ENCODE measurements at regions not wholly inside any gene's neighbourhood (a gene's known extent, or its start where the extent isn't known, plus 50 kb on each side); places are given as distances from the start of the nearest gene placed in this dataset.

DNA sequence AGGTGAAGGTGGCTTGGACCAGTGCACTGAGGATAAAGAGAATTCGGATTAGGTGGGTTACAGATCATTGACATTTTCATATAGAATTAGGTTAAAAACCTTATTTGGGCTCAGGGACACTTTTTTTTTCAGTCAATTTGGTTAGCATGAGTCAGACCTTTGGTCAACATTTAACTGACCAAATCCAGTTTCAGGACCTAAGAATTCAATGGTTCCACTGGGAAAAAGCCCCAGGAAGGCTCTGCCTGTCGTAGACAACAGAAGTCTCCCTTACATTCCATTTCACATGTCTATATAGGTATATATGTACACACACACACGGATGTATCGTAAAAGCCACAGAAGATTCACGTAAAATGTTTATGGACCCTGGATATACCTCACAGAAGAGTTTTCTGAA lies 184.2 kb upstream of the RREB1 start:
- Histone ChIP-seq H3K36me3 (ENCODE audit: control insufficient read depth, insufficient read depth, low read length) (no peaks in the 10 kb centered on the region), H3K4me3 (ENCODE audit: low read depth, low read length) (no peak overlapping the region), H3K27me3 (ENCODE audit: control insufficient read depth, insufficient read depth, low read length) (no peaks in the 10 kb centered on the region), H3K4me1 (ENCODE audit: control insufficient read depth, insufficient read depth, low read length) (no peaks in the 10 kb centered on the region), H3K27ac (ENCODE audit: low read depth, low read length) (no peak overlapping the region), H3K9me3 (ENCODE audit: control insufficient read depth, insufficient read depth, low read length) (no peaks in the 10 kb centered on the region)
- DNase-seq (ENCODE audit: low read depth in 4 of 6, low spot score in 6 of 6) = no peak
- 100% methylated on average over 1 of the region's 5 CpGs for WGBS (ENCODE audit: insufficient coverage)

DNA sequence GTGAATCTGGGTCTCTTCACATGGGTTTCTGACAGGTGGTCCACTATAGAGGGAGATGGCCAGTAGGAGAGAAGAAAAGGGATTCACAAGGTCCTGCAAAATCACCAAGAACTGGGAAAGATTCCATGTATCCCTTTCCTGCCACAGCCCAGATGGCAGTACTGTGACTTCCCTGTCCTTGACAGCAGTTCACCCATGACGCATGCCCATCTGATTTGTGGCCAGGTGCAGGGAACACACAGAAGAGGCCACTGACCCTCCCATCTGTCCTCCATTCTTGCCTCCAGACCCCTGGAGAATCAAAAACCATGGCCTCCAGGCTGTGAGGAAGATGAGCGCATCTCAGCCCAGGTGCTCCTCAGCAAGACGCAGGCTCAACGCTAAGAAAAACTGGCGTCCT lies 183.1 kb upstream of the RREB1 start:
- H3K4me1 ChIP-seq (ENCODE audit: control insufficient read depth, insufficient read depth, low read length) = no peaks in the 10 kb centered on the region
- WGBS (ENCODE audit: insufficient coverage) = 97% methylated on average over 5 of the region's 5 CpGs
- no peak for DNase-seq (ENCODE audit: low read depth in 4 of 6, low spot score in 6 of 6)

DNA sequence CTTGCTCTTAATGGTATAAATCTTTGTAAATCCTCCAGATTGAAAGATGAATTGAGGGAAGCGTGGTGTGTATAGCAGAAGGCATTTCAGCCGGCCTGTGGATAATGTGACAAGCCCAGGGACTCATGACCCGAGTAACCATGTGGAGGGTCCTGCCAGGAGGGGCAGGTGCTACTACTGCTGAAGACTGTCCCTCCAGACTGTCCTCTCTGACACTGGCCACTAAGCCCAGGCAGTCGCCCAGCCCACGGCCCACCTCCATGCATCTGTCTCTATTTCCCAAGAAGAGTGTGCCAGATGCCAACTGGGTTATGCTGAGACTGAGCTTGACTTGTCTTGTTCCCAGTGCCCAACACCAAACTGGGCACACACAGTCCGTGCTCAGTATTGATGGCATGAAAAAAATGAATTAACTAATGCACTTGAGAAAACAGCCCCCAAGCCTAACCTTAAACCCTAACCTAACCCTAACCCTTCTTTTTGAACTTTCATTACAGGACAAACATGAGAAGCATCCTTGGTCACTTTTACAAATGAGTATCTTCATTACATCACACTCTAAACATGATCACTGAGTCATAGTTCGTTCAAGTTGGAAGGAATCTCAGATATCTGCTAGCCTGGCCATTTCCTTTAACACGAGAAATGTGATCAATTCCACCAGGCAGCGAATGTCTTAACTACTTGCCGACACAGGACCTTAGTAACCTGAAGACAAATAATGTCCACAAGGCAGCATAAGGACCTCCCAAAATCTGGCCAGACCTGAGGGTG lies 182.2 kb upstream of the RREB1 start:
- Histone ChIP-seq H3K36me3 (ENCODE audit: control insufficient read depth, insufficient read depth, low read length) (no peaks in the 10 kb centered on the region), H3K27ac (ENCODE audit: low read depth, low read length) (no peak overlapping the region), H3K9me3 (ENCODE audit: control insufficient read depth, insufficient read depth, low read length) (no peaks in the 10 kb centered on the region), H3K4me3 (ENCODE audit: low read depth, low read length) (no peak overlapping the region), H3K4me1 (ENCODE audit: control insufficient read depth, insufficient read depth, low read length) (peaks cover 7% of the 10 kb centered on the region), H3K27me3 (ENCODE audit: control insufficient read depth, insufficient read depth, low read length) (no peaks in the 10 kb centered on the region)
- DNase-seq (ENCODE audit: low read depth in 4 of 6, low spot score in 6 of 6) = no peak
- WGBS (ENCODE audit: insufficient coverage) = 93% methylated on average over 9 of the region's 10 CpGs

More for the DNA sequence above, 183.1 kb upstream of the RREB1 start:
- H3K27me3 ChIP-seq (ENCODE audit: control insufficient read depth, insufficient read depth, low read length) = no peaks in the 10 kb centered on the region
- no peaks in the 10 kb centered on the region for H3K36me3 ChIP-seq (ENCODE audit: control insufficient read depth, insufficient read depth, low read length)
- H3K4me3 ChIP-seq (ENCODE audit: low read depth, low read length) = no peak overlapping the region
- no peaks in the 10 kb centered on the region for H3K9me3 ChIP-seq (ENCODE audit: control insufficient read depth, insufficient read depth, low read length)
- no peak overlapping the region for H3K27ac ChIP-seq (ENCODE audit: low read depth, low read length)

DNA sequence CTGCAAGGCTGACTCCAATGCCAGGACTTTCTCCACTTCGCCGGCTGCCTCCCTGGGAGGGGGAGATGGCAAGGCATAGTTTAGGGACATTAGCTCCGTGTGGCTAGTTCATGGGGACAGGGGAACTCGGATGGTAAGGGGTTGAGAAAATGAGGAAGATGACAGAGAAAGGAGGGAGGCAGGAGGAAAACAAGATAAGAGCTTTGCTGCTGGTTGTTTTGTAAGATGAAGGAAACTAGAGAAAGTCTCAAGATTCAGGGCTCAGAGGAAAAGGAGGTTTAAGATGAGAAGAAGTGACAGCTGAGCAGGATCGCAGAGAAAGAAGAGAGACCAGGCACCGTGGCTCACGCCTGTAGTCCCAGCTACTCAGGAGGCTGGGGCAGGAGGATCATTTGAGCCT lies 180.9 kb upstream of the RREB1 start:
- Histone ChIP-seq H3K36me3 (ENCODE audit: control insufficient read depth, insufficient read depth, low read length) (no peaks in the 10 kb centered on the region), H3K4me1 (ENCODE audit: control insufficient read depth, insufficient read depth, low read length) (peaks cover 15% of the 10 kb centered on the region), H3K27ac (ENCODE audit: low read depth, low read length) (no peak overlapping the region), H3K4me3 (ENCODE audit: low read depth, low read length) (no peak overlapping the region), H3K27me3 (ENCODE audit: control insufficient read depth, insufficient read depth, low read length) (no peaks in the 10 kb centered on the region), H3K9me3 (ENCODE audit: control insufficient read depth, insufficient read depth, low read length) (no peaks in the 10 kb centered on the region)
- no peak for DNase-seq (ENCODE audit: low read depth in 4 of 6, low spot score in 6 of 6)
- WGBS (ENCODE audit: insufficient coverage) = 87% methylated on average over 7 of the region's 7 CpGs

DNA sequence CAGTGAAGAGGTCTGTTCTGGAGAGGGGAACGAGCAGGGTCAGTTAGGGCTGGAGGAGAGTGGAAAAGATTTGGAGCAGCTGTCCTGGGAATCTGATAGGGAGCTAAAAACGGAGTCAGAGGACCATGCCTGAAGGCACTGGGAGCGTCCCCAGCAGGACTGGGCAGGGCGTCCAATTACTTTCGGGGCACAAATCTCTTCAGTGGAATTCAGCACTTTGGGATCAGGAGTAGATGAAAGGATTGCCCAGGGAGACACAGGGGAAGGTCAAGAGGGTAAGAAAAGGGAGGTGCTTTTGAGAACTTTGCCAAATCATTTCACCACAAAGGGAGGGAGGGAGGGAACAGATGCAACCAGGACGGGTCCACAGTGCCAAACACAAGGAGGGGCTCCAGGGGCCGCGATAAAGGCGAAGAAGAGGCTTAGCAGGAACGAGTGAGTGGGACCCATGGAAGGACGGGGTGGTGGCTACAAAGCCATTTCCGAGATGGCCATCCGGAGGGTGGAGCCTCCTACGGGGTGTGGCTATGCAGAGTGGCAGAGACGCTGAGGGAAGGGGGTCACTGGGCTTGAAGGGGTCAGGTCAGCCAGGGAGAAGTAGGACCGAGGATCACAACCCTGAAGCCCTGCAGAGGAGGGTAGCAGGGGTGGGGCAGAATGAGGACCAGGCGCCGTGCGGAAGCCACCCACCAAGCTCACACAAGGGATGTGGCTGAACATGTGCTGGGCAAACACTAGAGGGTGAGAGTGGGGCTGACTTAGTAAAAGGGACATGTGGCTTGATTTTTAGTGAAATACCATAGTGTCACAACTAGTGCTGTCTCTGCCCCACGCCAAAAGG lies 180.0 kb upstream of the RREB1 start:
- Histone ChIP-seq H3K4me3 (ENCODE audit: low read depth, low read length) (no peak overlapping the region), H3K27ac (ENCODE audit: low read depth, low read length) (no peak overlapping the region), H3K4me1 (ENCODE audit: control insufficient read depth, insufficient read depth, low read length) (peaks cover 15% of the 10 kb centered on the region), H3K9me3 (ENCODE audit: control insufficient read depth, insufficient read depth, low read length) (no peaks in the 10 kb centered on the region), H3K27me3 (ENCODE audit: control insufficient read depth, insufficient read depth, low read length) (no peaks in the 10 kb centered on the region), H3K36me3 (ENCODE audit: control insufficient read depth, insufficient read depth, low read length) (no peaks in the 10 kb centered on the region)
- 70% methylated on average over 20 of the region's 20 CpGs for WGBS (ENCODE audit: insufficient coverage)
- DNase-seq (ENCODE audit: low read depth in 4 of 6, low spot score in 6 of 6) = no peak

DNA sequence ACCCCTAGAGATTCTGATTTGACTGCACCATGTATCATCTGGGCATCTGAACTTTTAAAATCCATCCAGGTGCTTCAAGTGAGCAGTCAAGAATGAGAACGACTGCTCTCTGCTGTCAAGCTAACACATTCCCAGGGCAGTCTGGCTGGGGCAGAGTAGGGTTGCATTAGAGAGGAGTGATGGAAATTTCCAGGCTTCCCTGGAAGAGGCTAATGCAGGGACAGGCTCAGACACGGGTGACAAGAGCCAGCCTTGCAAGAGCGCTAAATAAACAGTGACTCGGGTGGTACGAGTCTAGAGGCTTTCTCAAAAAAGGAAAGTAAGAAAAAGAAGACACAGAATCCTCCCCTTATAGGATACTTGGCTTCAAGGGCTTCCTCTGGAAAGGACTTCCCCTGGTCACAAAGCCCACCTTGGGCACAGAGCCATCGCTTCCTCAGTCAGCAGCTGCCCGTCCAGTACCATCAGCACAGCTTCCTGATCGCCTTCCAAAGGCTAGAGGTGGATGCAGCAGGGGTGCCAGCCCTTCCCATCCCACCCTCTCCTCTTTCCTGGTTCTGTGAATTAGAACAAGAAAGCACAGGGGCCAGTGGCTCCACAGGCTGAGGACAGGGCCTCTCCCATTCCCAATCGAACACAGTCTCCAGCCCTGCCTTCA lies 177.4 kb upstream of the RREB1 start:
- no peak for DNase-seq (ENCODE audit: low read depth in 4 of 6, low spot score in 6 of 6)
- 74% methylated on average over 5 of the region's 9 CpGs for WGBS (ENCODE audit: insufficient coverage)
- no peak overlapping the region for H3K27ac ChIP-seq (ENCODE audit: low read depth, low read length)

DNA sequence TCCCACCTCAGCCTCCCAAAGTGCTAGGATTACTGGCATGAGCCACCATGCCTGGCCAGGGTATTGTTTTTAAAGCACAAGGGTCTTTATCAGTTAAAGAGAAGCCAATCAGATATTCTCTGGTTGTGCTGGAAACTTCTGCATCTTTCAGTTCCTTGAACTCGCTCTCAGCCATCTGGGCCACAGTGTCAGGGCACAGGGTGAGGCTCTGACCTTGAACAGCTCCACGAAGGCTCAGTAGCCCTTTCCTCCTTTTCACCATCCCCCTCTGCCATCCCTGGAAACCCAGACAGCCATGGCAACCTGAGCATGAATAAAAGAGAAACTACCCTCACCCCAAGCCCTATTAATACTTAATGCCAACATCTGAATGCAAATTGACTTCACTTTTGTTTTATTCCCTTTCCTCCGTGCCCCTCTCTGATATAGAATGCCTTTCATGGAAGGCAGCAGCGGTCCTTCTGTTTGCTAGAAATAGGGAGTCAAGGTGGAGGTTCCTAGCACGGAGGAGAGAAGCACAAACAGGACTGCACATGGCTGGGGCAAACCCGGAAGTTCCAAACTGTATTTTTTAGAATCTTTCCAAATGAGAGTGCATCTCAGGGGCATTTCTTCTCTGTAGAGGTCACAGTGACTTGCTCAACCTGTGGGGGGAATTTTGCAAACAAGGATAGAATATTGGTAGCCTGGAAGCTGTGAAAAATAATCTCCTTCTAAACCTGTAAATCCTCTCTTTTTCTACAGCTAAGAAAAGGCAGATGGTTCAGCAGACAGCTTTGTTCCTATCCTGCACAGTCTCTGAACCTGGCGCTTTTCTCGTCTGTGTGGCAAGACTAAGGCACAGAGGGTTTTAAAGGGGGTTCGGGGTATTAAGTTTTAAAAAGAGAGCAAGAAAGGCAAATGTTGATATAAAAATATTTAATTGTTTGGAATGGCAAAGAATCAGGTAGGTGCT lies 176.4 kb upstream of the RREB1 start:
- no peaks in the 10 kb centered on the region for H3K27me3 ChIP-seq (ENCODE audit: control insufficient read depth, insufficient read depth, low read length)
- H3K4me1 ChIP-seq (ENCODE audit: control insufficient read depth, insufficient read depth, low read length) = peaks cover 15% of the 10 kb centered on the region
- no peak overlapping the region for H3K27ac ChIP-seq (ENCODE audit: low read depth, low read length)
- H3K4me3 ChIP-seq (ENCODE audit: low read depth, low read length) = no peak overlapping the region
- 38% methylated on average over 5 of the region's 9 CpGs for WGBS (ENCODE audit: insufficient coverage)
- peak in 2 of 6 donors; percentile 18 to 70 for DNase-seq (ENCODE audit: low read depth in 4 of 6, low spot score in 6 of 6)
- H3K36me3 ChIP-seq (ENCODE audit: control insufficient read depth, insufficient read depth, low read length) = no peaks in the 10 kb centered on the region
- no peaks in the 10 kb centered on the region for H3K9me3 ChIP-seq (ENCODE audit: control insufficient read depth, insufficient read depth, low read length)

More for the DNA sequence above, 177.4 kb upstream of the RREB1 start:
- H3K9me3 ChIP-seq (ENCODE audit: control insufficient read depth, insufficient read depth, low read length) = no peaks in the 10 kb centered on the region
- H3K4me3 ChIP-seq (ENCODE audit: low read depth, low read length) = no peak overlapping the region
- H3K4me1 ChIP-seq (ENCODE audit: control insufficient read depth, insufficient read depth, low read length) = peaks cover 15% of the 10 kb centered on the region
- H3K27me3 ChIP-seq (ENCODE audit: control insufficient read depth, insufficient read depth, low read length) = no peaks in the 10 kb centered on the region
- no peaks in the 10 kb centered on the region for H3K36me3 ChIP-seq (ENCODE audit: control insufficient read depth, insufficient read depth, low read length)

DNA sequence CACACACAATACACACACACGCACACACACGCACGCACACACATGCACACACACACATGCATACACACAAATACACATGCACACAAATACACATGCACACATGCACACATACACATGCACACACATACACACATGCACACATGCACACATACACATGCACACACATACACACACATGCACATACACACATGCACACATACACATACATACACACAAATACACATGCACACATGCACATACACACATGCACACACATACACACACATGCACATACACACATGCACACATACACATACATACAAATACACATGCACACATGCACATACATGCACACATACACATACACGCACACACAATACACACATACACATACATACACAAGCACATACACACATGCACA lies 175.4 kb upstream of the RREB1 start:
- Histone ChIP-seq H3K9me3 (ENCODE audit: control insufficient read depth, insufficient read depth, low read length) (no peaks in the 10 kb centered on the region), H3K36me3 (ENCODE audit: control insufficient read depth, insufficient read depth, low read length) (no peaks in the 10 kb centered on the region), H3K27me3 (ENCODE audit: control insufficient read depth, insufficient read depth, low read length) (no peaks in the 10 kb centered on the region), H3K4me1 (ENCODE audit: control insufficient read depth, insufficient read depth, low read length) (peaks cover 15% of the 10 kb centered on the region), H3K4me3 (ENCODE audit: low read depth, low read length) (no peak overlapping the region), H3K27ac (ENCODE audit: low read depth, low read length) (no peak overlapping the region)
- WGBS (ENCODE audit: insufficient coverage) = 80% methylated on average over 2 of the region's 4 CpGs
- no peak for DNase-seq (ENCODE audit: low read depth in 4 of 6, low spot score in 6 of 6)

DNA sequence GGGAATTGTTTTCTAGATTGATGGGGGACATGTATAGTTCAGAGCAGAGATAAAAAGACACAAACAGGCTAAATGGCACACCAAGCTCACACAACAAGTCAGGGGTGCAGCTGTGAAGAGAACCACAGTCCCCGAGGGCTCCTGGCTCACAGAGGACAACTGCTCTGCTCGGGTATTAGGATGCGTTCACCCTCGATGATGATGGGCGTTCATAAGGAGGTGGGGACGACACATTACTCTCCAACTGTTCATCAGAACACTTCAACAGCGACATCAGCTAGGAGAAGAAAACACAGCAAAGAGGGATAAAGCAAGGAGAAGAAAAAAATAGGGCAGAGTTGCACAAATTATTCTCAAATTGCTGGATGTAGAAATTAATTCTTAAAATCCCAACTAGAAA lies 174.8 kb upstream of the RREB1 start:
- no peak overlapping the region for H3K4me3 ChIP-seq (ENCODE audit: low read depth, low read length)
- no peaks in the 10 kb centered on the region for H3K27me3 ChIP-seq (ENCODE audit: control insufficient read depth, insufficient read depth, low read length)
- no peaks in the 10 kb centered on the region for H3K9me3 ChIP-seq (ENCODE audit: control insufficient read depth, insufficient read depth, low read length)
- WGBS (ENCODE audit: insufficient coverage) = no CpG with 5 or more reads among the region's 7 CpGs
- H3K36me3 ChIP-seq (ENCODE audit: control insufficient read depth, insufficient read depth, low read length) = no peaks in the 10 kb centered on the region
- DNase-seq (ENCODE audit: low read depth in 4 of 6, low spot score in 6 of 6) = no peak
- peaks cover 15% of the 10 kb centered on the region for H3K4me1 ChIP-seq (ENCODE audit: control insufficient read depth, insufficient read depth, low read length)
- no peak overlapping the region for H3K27ac ChIP-seq (ENCODE audit: low read depth, low read length)

Data from spinal cord (tissue), 9 donors.